ENCODE measurements at regions not wholly inside any gene's neighbourhood (a gene's known extent, or its start where the extent isn't known, plus 50 kb on each side); places are given as distances from the start of the nearest gene placed in this dataset.

DNA sequence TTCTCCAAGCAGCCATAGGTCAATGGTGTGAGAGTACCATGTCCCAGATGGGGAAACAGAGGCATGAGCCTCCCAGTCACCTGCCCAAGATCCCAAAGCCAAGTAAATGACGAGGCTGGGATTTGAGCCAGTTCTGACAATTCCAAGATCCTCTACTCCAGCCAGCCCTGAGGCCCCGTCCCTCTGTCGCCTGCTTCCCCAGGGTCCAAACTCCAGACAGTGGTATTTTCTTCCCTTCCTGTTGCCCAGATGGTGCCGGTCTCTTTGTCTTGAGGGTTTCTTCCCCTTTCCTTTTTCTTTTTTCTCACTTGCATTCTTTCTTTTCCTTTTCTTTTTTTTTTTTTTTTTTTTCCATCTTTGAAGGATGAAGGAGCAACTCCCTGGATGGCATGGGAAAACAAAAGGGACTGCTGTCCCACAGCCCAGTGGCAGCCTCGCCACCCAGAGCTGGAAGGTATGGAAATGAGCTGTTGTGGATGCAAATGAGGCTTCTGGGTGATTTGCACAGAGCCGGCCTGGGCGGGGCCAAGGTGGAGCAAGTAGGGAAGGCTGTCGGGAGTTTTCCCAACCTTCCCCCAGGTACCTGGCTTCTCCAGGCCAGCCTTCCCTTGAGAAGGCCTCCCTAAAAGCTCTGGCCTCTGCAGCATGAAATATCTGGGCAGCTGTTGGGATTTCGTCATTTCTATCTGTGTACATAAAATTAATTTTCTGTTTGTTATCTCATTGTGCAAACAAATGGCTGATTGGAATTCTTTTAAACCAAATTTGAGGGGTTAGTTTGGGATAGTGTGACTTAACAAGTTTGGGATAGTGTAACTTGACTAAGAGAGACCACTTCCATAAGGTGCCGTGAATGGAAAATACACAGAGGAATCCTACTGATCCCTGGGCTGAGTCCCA is 146.8 kb downstream of the MN1 start:
- Mint-ChIP-seq H3K4me3 (no peak overlapping the region), H3K9me3 (peaks cover 0 to 30% (median 15%) of the 10 kb centered on the region in 8 donors), H3K27ac (no peak overlapping the region), H3K36me3 (no peaks in the 10 kb centered on the region), H3K27me3 (no peaks in the 10 kb centered on the region), H3K4me1 (no peaks in the 10 kb centered on the region)
- no peaks in the 10 kb centered on the region for H3K36me3 ChIP-seq (ENCODE audit: insufficient read depth, low read length)
- H3K9me3 ChIP-seq (ENCODE audit: control insufficient read depth in 1 of 2, low read length in 2 of 2): no peaks in the 10 kb centered on the region
- intact Hi-C loops (cut with micrococcal nuclease): no loop called here
- DNase-seq: no peak
- no peak overlapping the region for H3K4me3 ChIP-seq (ENCODE audit: low read length in 2 of 2)
- CTCF ChIA-PET (ENCODE audit: partially characterized antibody): no interaction called here
- H3K27ac ChIP-seq (ENCODE audit: low read depth, low read length): no peak overlapping the region
- H3K27me3 ChIP-seq (ENCODE audit: insufficient read depth, low read length): no peaks in the 10 kb centered on the region
- POLR2A ChIA-PET (ENCODE audit: partially characterized antibody): no interaction called here
- no peaks in the 10 kb centered on the region for H3K4me1 ChIP-seq (ENCODE audit: insufficient read depth, low read length)

DNA sequence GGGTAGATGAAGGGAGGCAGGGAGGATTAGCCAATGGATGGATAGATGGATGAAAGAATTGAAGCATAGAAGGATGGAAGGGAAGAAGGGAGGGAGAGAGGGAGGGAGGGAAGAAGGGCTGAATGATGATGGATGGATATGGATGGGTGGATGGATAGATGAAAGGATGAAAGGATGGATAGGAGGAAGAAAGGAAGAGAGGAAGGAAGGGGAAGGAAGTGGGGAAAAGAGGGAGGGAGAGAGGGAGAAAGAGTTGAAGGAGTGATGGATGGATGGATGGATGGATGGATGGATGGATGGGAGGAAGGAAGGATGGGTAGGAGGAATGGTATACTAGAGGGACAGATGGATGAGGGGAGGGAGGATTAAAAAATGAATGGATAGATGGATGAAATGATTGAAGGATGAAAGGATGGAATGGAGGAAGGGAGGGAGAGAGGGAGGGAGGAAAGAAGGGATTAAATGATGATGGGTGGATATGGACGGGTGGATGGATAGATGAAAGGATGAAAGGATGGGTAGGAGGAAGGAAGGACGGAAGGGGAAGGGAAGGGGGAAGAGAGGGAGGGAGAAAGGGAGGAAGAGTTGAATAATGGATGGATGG is 145.9 kb downstream of the MN1 start:
- POLR2A ChIA-PET (ENCODE audit: partially characterized antibody): no interaction called here
- Histone ChIP-seq H3K36me3 (ENCODE audit: insufficient read depth, low read length) (no peaks in the 10 kb centered on the region), H3K9me3 (ENCODE audit: control insufficient read depth in 1 of 2, low read length in 2 of 2) (no peaks in the 10 kb centered on the region), H3K27ac (ENCODE audit: low read depth, low read length) (no peak overlapping the region), H3K4me3 (ENCODE audit: low read length in 2 of 2) (no peak overlapping the region), H3K4me1 (ENCODE audit: insufficient read depth, low read length) (no peaks in the 10 kb centered on the region), H3K27me3 (ENCODE audit: insufficient read depth, low read length) (no peaks in the 10 kb centered on the region)
- Mint-ChIP-seq H3K4me3 (no peak overlapping the region), H3K36me3 (no peaks in the 10 kb centered on the region), H3K4me1 (no peaks in the 10 kb centered on the region), H3K27me3 (no peaks in the 10 kb centered on the region), H3K9me3 (peaks cover 0 to 30% (median 16%) of the 10 kb centered on the region in 8 donors), H3K27ac (no peak overlapping the region)
- CTCF ChIA-PET (ENCODE audit: partially characterized antibody): no interaction called here
- intact Hi-C loops (cut with micrococcal nuclease): no loop called here
- no peak for DNase-seq

DNA sequence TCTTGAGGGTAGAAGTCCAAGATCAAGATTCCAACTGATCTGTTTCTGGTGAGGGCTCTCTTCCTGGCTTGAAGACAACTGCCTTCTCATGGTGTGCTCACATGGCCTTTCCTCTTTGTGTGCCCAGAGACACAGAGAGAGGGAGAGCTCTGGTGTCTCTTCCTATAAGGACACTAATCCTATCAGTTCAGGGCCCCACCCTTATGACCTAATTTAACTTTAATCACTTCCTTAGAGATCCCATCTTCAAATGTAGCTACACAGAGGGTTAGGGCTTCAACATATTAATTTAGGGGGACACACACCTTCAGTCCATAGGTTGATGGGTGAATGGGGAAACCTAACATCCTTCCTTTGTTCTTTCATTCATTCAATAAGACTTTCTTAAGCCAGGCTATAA is 144.6 kb downstream of the MN1 start:
- Mint-ChIP-seq H3K4me1 (no peaks in the 10 kb centered on the region), H3K9me3 (peaks cover 0 to 30% (median 15%) of the 10 kb centered on the region in 8 donors), H3K36me3 (no peaks in the 10 kb centered on the region), H3K4me3 (no peak overlapping the region), H3K27me3 (peaks cover 0 to 2% of the 10 kb centered on the region in 2 donors), H3K27ac (no peak overlapping the region)
- Histone ChIP-seq H3K27ac (ENCODE audit: low read depth, low read length) (no peak overlapping the region), H3K9me3 (ENCODE audit: control insufficient read depth in 1 of 2, low read length in 2 of 2) (no peaks in the 10 kb centered on the region), H3K4me1 (ENCODE audit: insufficient read depth, low read length) (no peaks in the 10 kb centered on the region), H3K4me3 (ENCODE audit: low read length in 2 of 2) (no peak overlapping the region), H3K27me3 (ENCODE audit: insufficient read depth, low read length) (no peaks in the 10 kb centered on the region), H3K36me3 (ENCODE audit: insufficient read depth, low read length) (no peaks in the 10 kb centered on the region)
- DNase-seq: no peak
- ChIA-PET POLR2A (ENCODE audit: partially characterized antibody) (no interaction called here), CTCF (ENCODE audit: partially characterized antibody) (no interaction called here)
- intact Hi-C loops (cut with micrococcal nuclease): no loop called here

DNA sequence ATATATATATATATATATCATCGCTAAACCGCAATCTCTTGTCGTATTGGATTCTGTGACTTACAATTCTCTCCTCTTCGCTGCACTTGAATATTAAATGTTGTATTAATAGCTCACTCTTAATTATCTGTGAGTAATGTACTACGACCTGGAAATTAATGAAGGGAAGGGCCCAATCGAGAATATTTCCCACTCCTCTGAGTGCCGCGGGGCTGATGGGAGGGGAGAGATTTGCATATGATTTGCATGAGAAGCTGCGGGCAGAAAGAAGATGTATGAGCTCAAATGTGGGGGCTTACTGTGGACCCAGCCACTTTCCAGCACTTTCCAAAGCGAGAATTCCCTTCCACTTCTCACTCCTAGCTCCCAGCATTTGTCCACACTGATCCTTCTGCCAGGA is 141.2 kb downstream of the MN1 start:
- Histone ChIP-seq H3K36me3 (ENCODE audit: insufficient read depth, low read length) (no peaks in the 10 kb centered on the region), H3K27ac (ENCODE audit: low read depth, low read length) (no peak overlapping the region), H3K27me3 (ENCODE audit: insufficient read depth, low read length) (no peaks in the 10 kb centered on the region), H3K9me3 (ENCODE audit: control insufficient read depth in 1 of 2, low read length in 2 of 2) (no peaks in the 10 kb centered on the region), H3K4me1 (ENCODE audit: insufficient read depth, low read length) (no peaks in the 10 kb centered on the region), H3K4me3 (ENCODE audit: low read length in 2 of 2) (no peak overlapping the region)
- Mint-ChIP-seq H3K36me3 (no peaks in the 10 kb centered on the region), H3K4me3 (no peak overlapping the region), H3K9me3 (peaks cover 1 to 26% (median 13%) of the 10 kb centered on the region in 8 donors), H3K4me1 (no peaks in the 10 kb centered on the region), H3K27ac (no peak overlapping the region), H3K27me3 (peaks cover 0 to 2% of the 10 kb centered on the region in 2 donors)
- DNase-seq: no peak
- POLR2A ChIA-PET (ENCODE audit: partially characterized antibody): no interaction called here
- intact Hi-C loops (cut with micrococcal nuclease): no loop called here
- CTCF ChIA-PET (ENCODE audit: partially characterized antibody): no interaction called here

DNA sequence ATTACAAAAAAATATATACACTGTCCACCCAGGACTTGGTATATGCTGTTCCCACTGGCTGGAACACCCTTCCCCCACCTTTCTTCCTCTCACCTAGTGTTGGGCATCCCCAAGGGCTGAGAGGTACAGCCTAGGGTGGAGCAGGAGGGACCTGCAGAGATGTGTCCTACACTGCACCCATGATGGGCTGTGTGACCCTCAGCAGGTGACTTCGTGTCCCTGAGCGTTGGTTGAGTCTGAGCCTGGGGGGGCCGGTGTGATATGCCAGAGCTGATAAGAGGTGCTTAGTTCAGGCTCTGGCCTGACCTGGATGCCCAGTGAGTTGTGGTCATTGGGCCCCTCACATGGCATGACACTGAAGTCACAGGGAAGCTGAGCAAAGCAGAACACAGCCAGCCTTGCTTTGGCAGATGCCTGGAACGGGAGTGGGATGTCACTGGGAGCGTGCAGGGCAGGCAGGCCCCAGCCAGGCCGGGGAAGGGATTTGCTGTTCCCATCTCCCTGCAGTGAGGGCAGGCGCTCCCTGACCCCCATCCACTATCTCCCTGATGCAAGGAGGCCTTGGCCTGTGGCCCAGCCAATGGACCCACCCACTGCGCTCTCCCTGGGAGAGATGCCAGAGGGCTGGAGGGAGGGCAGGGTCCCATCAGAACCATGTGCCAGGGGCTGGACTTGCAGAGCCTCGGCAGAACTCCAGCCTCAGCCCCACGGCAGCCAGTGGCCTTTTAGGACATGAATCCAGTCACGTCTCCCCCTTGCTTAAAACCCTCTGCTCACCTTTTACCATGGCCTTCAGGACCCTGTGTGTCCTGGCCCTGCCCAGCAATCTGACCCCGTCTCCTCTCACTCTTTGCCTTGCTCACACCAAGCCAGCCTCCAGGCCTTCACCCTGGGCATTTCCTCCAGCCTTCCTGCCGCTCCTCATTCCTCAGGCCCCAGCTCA is 138.9 kb downstream of the MN1 start:
- POLR2A ChIA-PET (ENCODE audit: partially characterized antibody): no interaction called here
- intact Hi-C loops (cut with micrococcal nuclease): no loop called here
- Mint-ChIP-seq H3K4me3 (no peak overlapping the region), H3K4me1 (no peaks in the 10 kb centered on the region), H3K27ac (no peak overlapping the region), H3K9me3 (peaks cover 2 to 23% (median 8%) of the 10 kb centered on the region in 8 donors), H3K27me3 (peaks cover 2% of the 10 kb centered on the region in 2 donors), H3K36me3 (no peaks in the 10 kb centered on the region)
- Histone ChIP-seq H3K27me3 (ENCODE audit: insufficient read depth, low read length) (no peaks in the 10 kb centered on the region), H3K4me1 (ENCODE audit: insufficient read depth, low read length) (no peaks in the 10 kb centered on the region), H3K4me3 (ENCODE audit: low read length in 2 of 2) (no peak overlapping the region), H3K27ac (ENCODE audit: low read depth, low read length) (no peak overlapping the region), H3K9me3 (ENCODE audit: control insufficient read depth in 1 of 2, low read length in 2 of 2) (no peaks in the 10 kb centered on the region), H3K36me3 (ENCODE audit: insufficient read depth, low read length) (no peaks in the 10 kb centered on the region)
- DNase-seq: no peak
- CTCF ChIA-PET (ENCODE audit: partially characterized antibody): no interaction called here

DNA sequence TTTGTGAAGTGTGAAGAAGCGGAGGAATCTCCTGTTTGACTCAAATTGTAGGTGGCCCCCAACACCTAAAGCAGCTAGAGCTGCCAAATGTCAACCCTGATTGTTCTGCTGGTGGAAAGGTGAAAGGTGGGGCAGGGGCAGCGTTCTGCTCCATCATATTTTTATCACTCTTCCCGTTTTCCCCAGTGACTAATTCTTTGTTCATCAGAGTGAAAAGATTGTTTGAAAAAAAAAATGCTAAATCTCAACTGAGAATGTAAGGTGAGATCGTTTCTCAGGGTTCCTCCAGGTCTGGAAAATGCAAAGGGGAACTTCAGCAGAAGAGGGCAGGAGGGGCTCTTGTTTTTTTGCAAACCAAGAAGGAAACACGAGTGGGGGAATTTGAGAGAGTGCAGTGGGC is 137.7 kb downstream of the MN1 start:
- Histone ChIP-seq H3K4me3 (ENCODE audit: low read length in 2 of 2) (no peak overlapping the region), H3K4me1 (ENCODE audit: insufficient read depth, low read length) (no peaks in the 10 kb centered on the region), H3K27ac (ENCODE audit: low read depth, low read length) (no peak overlapping the region), H3K36me3 (ENCODE audit: insufficient read depth, low read length) (no peaks in the 10 kb centered on the region), H3K27me3 (ENCODE audit: insufficient read depth, low read length) (no peaks in the 10 kb centered on the region), H3K9me3 (ENCODE audit: control insufficient read depth in 1 of 2, low read length in 2 of 2) (no peaks in the 10 kb centered on the region)
- POLR2A ChIA-PET (ENCODE audit: partially characterized antibody): no interaction called here
- peaks cover 2 to 18% (median 9%) of the 10 kb centered on the region in 8 donors for H3K9me3 Mint-ChIP-seq
- CTCF ChIA-PET (ENCODE audit: partially characterized antibody): no interaction called here
- H3K36me3 Mint-ChIP-seq: no peaks in the 10 kb centered on the region
- no peak overlapping the region for H3K4me3 Mint-ChIP-seq
- intact Hi-C loops (cut with micrococcal nuclease): no loop called here
- H3K27ac Mint-ChIP-seq: no peak overlapping the region
- no peak for DNase-seq
- no peaks in the 10 kb centered on the region for H3K4me1 Mint-ChIP-seq
- H3K27me3 Mint-ChIP-seq: peaks cover 5 to 8% of the 10 kb centered on the region in 2 donors

All from CD4-positive, alpha-beta memory T cell (primary cell).